Kidney (tissue), 13 donors: ENCODE measurements at regions not wholly inside any gene's neighbourhood (a gene's known extent, or its start where the extent isn't known, plus 50 kb on each side); places are given as distances from the start of the nearest gene placed in this dataset.

Source experiments
- DNase-seq, 5 donors: peaks; one replicate each; pipeline ENCODE4 v3.0.0-alpha.2; 2013 to 2020
- FAIRE-seq: peaks from 2 replicates; lab custom pipeline; 2012; peaks lifted over from hg19 to GRCh38; lab: Jason Lieb, UNC
- H3K27ac ChIP-seq, 2 donors: one replicate each; pipeline ENCODE4 v1.7.0; 2013; ENCODE audit warnings: low read depth in 2 of 2, low read length in 2 of 2, inconsistent platforms in 1 of 2
- H3K27me3 ChIP-seq: one replicate; pipeline ENCODE4 v1.7.1; 2013; ENCODE audit warnings: low read length, inconsistent platforms; ENCODE audit not compliant: control insufficient read depth, insufficient read depth
- H3K36me3 ChIP-seq, 3 donors: one replicate each; pipeline versions ENCODE4 v1.7.0 to v1.7.1; 2013; ENCODE audit warnings: low read length in 3 of 3, control low read depth in 1 of 3, inconsistent platforms in 1 of 3; ENCODE audit not compliant: insufficient read depth in 3 of 3, control insufficient read depth in 2 of 3
- H3K4me1 ChIP-seq, 3 donors: one replicate each; pipeline versions ENCODE4 v1.7.0 to v1.7.1; 2013; ENCODE audit warnings: low read length in 3 of 3, inconsistent platforms in 1 of 3, low read depth in 1 of 3; ENCODE audit not compliant: control insufficient read depth in 2 of 3, insufficient read depth in 2 of 3
- H3K4me3 ChIP-seq, 3 donors: one replicate each; pipeline versions ENCODE4 v1.7.0 to v1.8.1; 2013; ENCODE audit warnings: low read length in 3 of 3, control low read depth in 1 of 3, inconsistent platforms in 1 of 3
- H3K9ac ChIP-seq, 3 donors: one replicate each; pipeline versions ENCODE4 v1.7.0 to v1.7.1; 2013; ENCODE audit warnings: low read length in 3 of 3, control low read depth in 1 of 3, inconsistent platforms in 1 of 3
- H3K9me3 ChIP-seq, 3 donors: one replicate each; pipeline versions ENCODE4 v1.7.0 to v1.7.1; 2013; ENCODE audit warnings: low read length in 3 of 3, control low read depth in 1 of 3, inconsistent platforms in 1 of 3; ENCODE audit not compliant: control insufficient read depth in 2 of 3, insufficient read depth in 1 of 3
- CTCF ChIP-seq: IDR thresholded peaks from 3 replicates; pipeline ENCODE4 v1.5.1; 2012; ENCODE audit warnings: mild to moderate bottlenecking, moderate library complexity, borderline replicate concordance; ENCODE audit not compliant: insufficient read depth; ENCODE audit errors: extremely low read depth
- intact Hi-C: fragments of 100-400 bp; cut with DNase I; formaldehyde crosslinking; loops from one replicate; pipeline ENCODE4 v1.11.1; 2022
- donor health status: control.
- donor health status: control.
- donor health status: control.
- donor health status: control.
- donor health status: control.
- donor health status: DM: yes; HTN: yes; CAD: no.
- donor health status: Normal renal cell carcinoma (clear cell type).

GRCh38 chr4:104589264-104589868 is 94.7 kb upstream of the CXXC4 start:
- Histone ChIP-seq H3K4me3 (no peak overlapping the region), H3K27me3 (no peaks in the 10 kb centered on the region), H3K9ac (no peak overlapping the region), H3K27ac (no peak overlapping the region), H3K9me3 (no peaks in the 10 kb centered on the region), H3K36me3 (no peaks in the 10 kb centered on the region), H3K4me1 (peaks cover 0 to 2% (median 0%) of the 10 kb centered on the region in 3 donors)
- TF ChIP-seq CTCF, result no peak
- FAIRE-seq, result no peak
- no peak for DNase-seq
- intact Hi-C loops, result no loop called here

- Histone ChIP-seq H3K36me3 (no peaks in the 10 kb centered on the region), H3K4me3 (no peak overlapping the region), H3K27me3 (no peaks in the 10 kb centered on the region), H3K9me3 (no peaks in the 10 kb centered on the region), H3K4me1 (peaks cover 0 to 2% (median 0%) of the 10 kb centered on the region in 3 donors), H3K27ac (no peak overlapping the region), H3K9ac (no peak overlapping the region)
- DNase-seq, result peak; percentile 46 to 88 (median 61)
- no peak for TF ChIP-seq CTCF
- intact Hi-C loops, result no loop called here
- no peak for FAIRE-seq
Observed at GRCh38 chr4:104591510-104591911, 96.8 kb upstream of the CXXC4 start.

GRCh38 chr4:104592183-104592582 is 97.5 kb upstream of the CXXC4 start:
- Histone ChIP-seq H3K27me3 (no peaks in the 10 kb centered on the region), H3K4me3 (no peak overlapping the region), H3K27ac (no peak overlapping the region), H3K4me1 (peaks cover 0 to 2% (median 0%) of the 10 kb centered on the region in 3 donors), H3K36me3 (no peaks in the 10 kb centered on the region), H3K9ac (no peak overlapping the region), H3K9me3 (no peaks in the 10 kb centered on the region)
- TF ChIP-seq CTCF, result no peak
- intact Hi-C loops, result no loop called here
- DNase-seq (peak in 1 of 5 donors; percentile 8), FAIRE-seq (no peak)
